ENCODE measurements at regions not wholly inside any gene's neighbourhood (a gene's known extent, or its start where the extent isn't known, plus 50 kb on each side); places are given as distances from the start of the nearest gene placed in this dataset.
A peak's percentile ranks its signal among the peaks of the same experiment; 100 is the strongest.

GRCh38 chr7:155205368-155206317 is 92.0 kb upstream of the INSIG1 start:
- peak; percentile 67 to 85 for DNase-seq
- CTCF ChIA-PET = no interaction called here
- H3K4me1 ChIP-seq = peaks cover 5% of the 10 kb centered on the region; the same call in 1 of the 2 replicates
- BruUV-seq (replicated peaks) = TSS peak; percentile 88
- H3K36me3 Mint-ChIP-seq (ENCODE audit: insufficient read depth, unreplicated experiment) = no peaks in the 10 kb centered on the region
- peak overlapping the region; percentile 66 for H3K4me3 Mint-ChIP-seq (ENCODE audit: unreplicated experiment)
- intact Hi-C loops (cut with micrococcal nuclease; ENCODE audit: unreplicated experiment) = no loop called here
- H3K27me3 ChIP-seq (replicated peaks; ENCODE audit: control insufficient read depth, insufficient read depth, low read length) = no peaks in the 10 kb centered on the region
- no peaks in the 10 kb centered on the region for H3K36me3 ChIP-seq (ENCODE audit: control insufficient read depth, insufficient read depth, low read length)
- peaks cover 35% of the 10 kb centered on the region for H3K9me3 Mint-ChIP-seq (ENCODE audit: unreplicated experiment)
- H3K9me3 ChIP-seq = no peaks in the 10 kb centered on the region
- peaks cover 6% of the 10 kb centered on the region for H3K4me1 Mint-ChIP-seq (ENCODE audit: low read depth, unreplicated experiment)
- POLR2A ChIA-PET = interaction anchor here (1.2 kb wide), 1 partner anchor 92 kb away, joined by 4 read pairs; the partner anchor contains the start of gene INSIG1
- H3K27me3 Mint-ChIP-seq (ENCODE audit: insufficient read depth, unreplicated experiment) = no peaks in the 10 kb centered on the region
- TF ChIP-seq CTCF (IDR thresholded peaks at IDR 0.05; ENCODE audit: insufficient read depth in 1 of 2, low read depth in 1 of 2, low read length in 1 of 2, severe bottlenecking in 1 of 2, unreplicated experiment in 1 of 2) = no peak
- H3K4me3 ChIP-seq (ENCODE audit: low read depth, low read length) = 0 out of 2 replicates have a peak overlapping the region, but pooled peaks have one; percentile 2
- peak overlapping the region; percentile 61 for H3K27ac Mint-ChIP-seq (ENCODE audit: unreplicated experiment)

- TF ChIP-seq CTCF (IDR thresholded peaks at IDR 0.05; ENCODE audit: insufficient read depth in 1 of 2, low read depth in 1 of 2, low read length in 1 of 2, severe bottlenecking in 1 of 2, unreplicated experiment in 1 of 2) = no peak
- Histone ChIP-seq H3K27me3 (replicated peaks; ENCODE audit: control insufficient read depth, insufficient read depth, low read length) (no peaks in the 10 kb centered on the region), H3K36me3 (ENCODE audit: control insufficient read depth, insufficient read depth, low read length) (no peaks in the 10 kb centered on the region), H3K4me3 (ENCODE audit: low read depth, low read length) (no peak overlapping the region), H3K4me1 (peaks cover 5% of the 10 kb centered on the region; the same call in 1 of the 2 replicates), H3K9me3 (no peaks in the 10 kb centered on the region)
- H3K4me1 Mint-ChIP-seq (ENCODE audit: low read depth, unreplicated experiment) = peaks cover 6% of the 10 kb centered on the region
- intact Hi-C loops (cut with micrococcal nuclease; ENCODE audit: unreplicated experiment) = no loop called here
- no TSS peak for BruUV-seq (replicated peaks)
- ChIA-PET CTCF (no interaction called here), POLR2A (no interaction called here)
- peaks cover 35% of the 10 kb centered on the region for H3K9me3 Mint-ChIP-seq (ENCODE audit: unreplicated experiment)
- H3K36me3 Mint-ChIP-seq (ENCODE audit: insufficient read depth, unreplicated experiment) = no peaks in the 10 kb centered on the region
- H3K4me3 Mint-ChIP-seq (ENCODE audit: unreplicated experiment) = no peak overlapping the region
- H3K27ac Mint-ChIP-seq (ENCODE audit: unreplicated experiment) = no peak overlapping the region
- no peak for DNase-seq
- H3K27me3 Mint-ChIP-seq (ENCODE audit: insufficient read depth, unreplicated experiment) = no peaks in the 10 kb centered on the region
These were observed 91.2 kb upstream of the INSIG1 start for GRCh38 chr7:155206318-155207020.

GRCh38 chr7:155207326-155208002 is 90.2 kb upstream of the INSIG1 start:
- intact Hi-C loops (cut with micrococcal nuclease; ENCODE audit: unreplicated experiment) = no loop called here
- Mint-ChIP-seq H3K27me3 (ENCODE audit: insufficient read depth, unreplicated experiment) (no peaks in the 10 kb centered on the region), H3K27ac (ENCODE audit: unreplicated experiment) (no peak overlapping the region), H3K4me1 (ENCODE audit: low read depth, unreplicated experiment) (peaks cover 6% of the 10 kb centered on the region), H3K36me3 (ENCODE audit: insufficient read depth, unreplicated experiment) (no peaks in the 10 kb centered on the region), H3K4me3 (ENCODE audit: unreplicated experiment) (no peak overlapping the region), H3K9me3 (ENCODE audit: unreplicated experiment) (peaks cover 35% of the 10 kb centered on the region)
- TF ChIP-seq CTCF (IDR thresholded peaks at IDR 0.05; ENCODE audit: insufficient read depth in 1 of 2, low read depth in 1 of 2, low read length in 1 of 2, severe bottlenecking in 1 of 2, unreplicated experiment in 1 of 2) = no peak
- no TSS peak for BruUV-seq (replicated peaks)
- H3K36me3 ChIP-seq (ENCODE audit: control insufficient read depth, insufficient read depth, low read length) = no peaks in the 10 kb centered on the region
- no peak for DNase-seq
- no peaks in the 10 kb centered on the region for H3K9me3 ChIP-seq
- no peak overlapping the region for H3K4me3 ChIP-seq (ENCODE audit: low read depth, low read length)
- ChIA-PET CTCF (no interaction called here), POLR2A (no interaction called here)
- no peaks in the 10 kb centered on the region for H3K27me3 ChIP-seq (replicated peaks; ENCODE audit: control insufficient read depth, insufficient read depth, low read length)
- H3K4me1 ChIP-seq = peaks cover 5% of the 10 kb centered on the region; the same call in 1 of the 2 replicates
